C4-2B (cell line): ENCODE measurements at regions not wholly inside any gene's neighbourhood (a gene's known extent, or its start where the extent isn't known, plus 50 kb on each side); places are given as distances from the start of the nearest gene placed in this dataset.
"Not testable (repeated sequence)": the region's sequence is repeated elsewhere in the genome, so short reads cannot be mapped to it uniquely, and the experiment has no call there.

Source experiments
- H3K27ac ChIP-seq: fragments of 450-650 bp; 2 replicates; pipeline ENCODE4 v1.5.1; 2017
- CTCF ChIP-seq: fragments of 450-650 bp; conservative IDR thresholded peaks from 2 replicates; pipeline ENCODE4 v1.5.1; 2017; ENCODE audit warnings: mild to moderate bottlenecking
- ZFX ChIP-seq: fragments of 450-650 bp; IDR thresholded peaks from 2 replicates; pipeline ENCODE4 v1.6.1; 2017

GRCh38 chr16:26493751-26494150 lies 573.0 kb upstream of the C16orf82 start:
- no peak overlapping the region for H3K27ac ChIP-seq
- no peak for TF ChIP-seq ZFX
- no peak for TF ChIP-seq CTCF

GRCh38 chr16:26497896-26498295 lies 568.8 kb upstream of the C16orf82 start:
- no peak for TF ChIP-seq ZFX
- no peak for TF ChIP-seq CTCF
- H3K27ac ChIP-seq = no peak overlapping the region

- no peak overlapping the region for H3K27ac ChIP-seq
- TF ChIP-seq CTCF (no peak), ZFX (no peak)
Measured at GRCh38 chr16:26500326-26500725, 566.4 kb upstream of the C16orf82 start.

GRCh38 chr16:26505496-26505895 lies 561.2 kb upstream of the C16orf82 start:
- H3K27ac ChIP-seq = no peak overlapping the region
- TF ChIP-seq ZFX (no peak), CTCF (no peak)

GRCh38 chr16:26508946-26509345 lies 557.8 kb upstream of the C16orf82 start:
- H3K27ac ChIP-seq = not testable (repeated sequence)

- TF ChIP-seq CTCF (no peak), ZFX (no peak)
- H3K27ac ChIP-seq = no peak overlapping the region
Measured at GRCh38 chr16:26510924-26511323, 555.8 kb upstream of the C16orf82 start.

- no peak overlapping the region for H3K27ac ChIP-seq
- no peak for TF ChIP-seq CTCF
- TF ChIP-seq ZFX = no peak
Measured at GRCh38 chr16:26511463-26511862, 555.3 kb upstream of the C16orf82 start.

- TF ChIP-seq ZFX (no peak), CTCF (no peak)
- H3K27ac ChIP-seq = no peak overlapping the region
Measured at GRCh38 chr16:26521626-26522025, 545.1 kb upstream of the C16orf82 start.
